ENCODE measurements at regions not wholly inside any gene's neighbourhood (a gene's known extent, or its start where the extent isn't known, plus 50 kb on each side); places are given as distances from the start of the nearest gene placed in this dataset.
A peak's percentile ranks its signal among the peaks of the same experiment; 100 is the strongest.

- TF ChIP-seq CTCF (IDR thresholded peaks at IDR 0.05; ENCODE audit: poor library complexity, severe bottlenecking), result peak; percentile 31
- no peak for TF ChIP-seq REST (IDR thresholded peaks at IDR 0.05; ENCODE audit: borderline replicate concordance)
- no peak for TF ChIP-seq POLR2AphosphoS5 (IDR thresholded peaks at IDR 0.05)
- no peak for TF ChIP-seq EP300 (conservative IDR thresholded peaks at IDR 0.05; ENCODE audit: poor library complexity, severe bottlenecking)
Measured at GRCh38 chr14:85195872-85196477, 334.0 kb upstream of the FLRT2 start.
